SIG-M5 treated with dmso at 0.1 percent for 504 hours (cell line): ENCODE measurements at regions not wholly inside any gene's neighbourhood (a gene's known extent, or its start where the extent isn't known, plus 50 kb on each side); places are given as distances from the start of the nearest gene placed in this dataset.
"Not testable (repeated sequence)": the region's sequence is repeated elsewhere in the genome, so short reads cannot be mapped to it uniquely, and the experiment has no call there.

Source experiments
- DNase-seq: peaks from one replicate; lab custom pipeline; 2025; ENCODE audit not compliant: unreplicated experiment; lab: John Stamatoyannopoulos, UW

GRCh38 chr17:27365329-27365945, 71.5 kb downstream of the WSB1 start:
- DNase-seq: not testable (repeated sequence)

- DNase-seq: no peak
Measured at GRCh38 chr17:27366437-27366836, 72.5 kb downstream of the WSB1 start.

GRCh38 chr17:27367121-27367981, 73.4 kb downstream of the WSB1 start:
- DNase-seq: no peak

GRCh38 chr17:27368151-27368795, 74.4 kb downstream of the WSB1 start:
- DNase-seq: no peak

DNA sequence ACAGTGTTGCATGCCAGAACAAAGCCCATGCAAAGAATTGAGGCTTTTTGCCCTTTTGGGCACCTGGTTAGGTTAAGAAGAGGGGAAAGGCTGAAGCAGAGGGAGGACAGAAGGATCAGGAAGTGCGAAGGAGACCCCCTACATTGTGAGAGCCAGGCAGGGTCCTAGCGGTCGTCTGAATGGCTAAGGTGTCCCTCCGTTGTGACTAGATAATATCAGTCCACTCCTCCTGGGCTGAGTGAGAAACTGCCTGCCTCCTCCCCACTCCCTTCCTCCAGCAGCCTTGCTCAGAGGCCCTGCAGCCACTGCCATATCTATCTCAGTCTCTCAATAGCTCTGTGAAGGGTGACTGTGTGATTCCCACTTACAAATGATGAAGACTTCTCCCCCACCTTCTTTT, 75.1 kb downstream of the WSB1 start:
- no peak for DNase-seq

- DNase-seq: no peak
Measured at GRCh38 chr17:27370776-27371175, 76.9 kb downstream of the WSB1 start.

DNA sequence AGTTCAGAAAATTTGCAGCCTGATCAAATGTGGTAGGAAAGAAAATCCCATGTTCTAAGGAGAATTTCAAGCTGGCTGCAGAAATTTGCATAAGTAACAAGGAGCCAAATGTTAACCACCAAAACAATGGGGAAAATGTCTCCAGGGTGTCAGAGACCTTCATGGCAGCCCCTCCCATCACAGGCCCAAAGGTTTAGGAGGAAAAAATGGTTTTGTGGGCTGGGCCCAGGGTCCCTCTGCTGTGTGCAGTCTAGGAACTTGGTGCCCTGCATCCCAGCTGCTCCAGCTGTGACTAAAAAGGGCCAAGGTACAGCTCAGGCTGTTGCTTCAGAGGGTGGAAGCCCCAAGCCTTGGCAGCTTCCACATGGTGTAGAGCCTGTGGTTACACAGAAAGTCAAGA, 79.8 kb downstream of the WSB1 start:
- not testable (repeated sequence) for DNase-seq

DNA sequence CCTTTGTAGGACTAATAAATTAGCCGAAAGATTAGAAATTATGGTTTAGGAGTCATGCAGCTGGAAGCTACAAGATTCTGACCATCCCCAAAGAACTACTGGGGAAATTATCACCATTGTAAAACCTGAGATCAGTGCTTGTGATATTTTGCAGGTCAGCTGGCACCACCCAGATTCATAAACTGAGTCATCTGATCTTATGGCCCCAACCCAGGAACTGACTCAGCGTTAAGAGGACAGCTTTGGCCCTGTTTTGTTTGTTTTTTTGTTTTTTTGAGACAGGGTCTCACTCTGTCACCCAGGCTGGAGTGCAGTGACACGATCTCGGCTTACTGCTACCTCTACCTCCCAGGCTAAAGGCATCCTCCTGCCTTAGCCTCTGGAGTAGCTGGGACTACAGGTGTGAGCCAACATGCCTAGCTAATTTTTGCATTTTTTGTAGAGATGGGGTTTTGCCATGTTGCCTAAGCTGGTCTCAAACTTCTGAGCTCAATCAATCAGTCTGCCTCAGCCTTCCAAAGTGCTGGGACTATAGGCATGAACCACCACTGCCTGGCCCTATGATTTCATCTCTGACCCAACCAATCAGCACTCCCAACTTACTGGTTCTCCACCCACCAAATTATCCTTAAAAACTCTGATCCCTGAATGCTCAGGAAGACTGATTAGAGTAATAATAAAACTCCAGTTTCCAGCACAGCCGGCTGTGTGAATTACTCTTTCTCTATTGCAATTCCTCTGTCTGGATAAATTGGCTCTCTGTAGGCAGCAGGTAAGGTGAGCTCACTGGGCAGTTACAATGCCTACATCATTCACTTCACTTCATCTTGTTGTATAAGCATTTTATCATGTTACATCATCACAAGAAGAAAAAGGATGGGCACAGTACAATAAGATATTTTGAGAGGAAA, 79.4 kb upstream of the KSR1 start:
- no peak for DNase-seq

DNA sequence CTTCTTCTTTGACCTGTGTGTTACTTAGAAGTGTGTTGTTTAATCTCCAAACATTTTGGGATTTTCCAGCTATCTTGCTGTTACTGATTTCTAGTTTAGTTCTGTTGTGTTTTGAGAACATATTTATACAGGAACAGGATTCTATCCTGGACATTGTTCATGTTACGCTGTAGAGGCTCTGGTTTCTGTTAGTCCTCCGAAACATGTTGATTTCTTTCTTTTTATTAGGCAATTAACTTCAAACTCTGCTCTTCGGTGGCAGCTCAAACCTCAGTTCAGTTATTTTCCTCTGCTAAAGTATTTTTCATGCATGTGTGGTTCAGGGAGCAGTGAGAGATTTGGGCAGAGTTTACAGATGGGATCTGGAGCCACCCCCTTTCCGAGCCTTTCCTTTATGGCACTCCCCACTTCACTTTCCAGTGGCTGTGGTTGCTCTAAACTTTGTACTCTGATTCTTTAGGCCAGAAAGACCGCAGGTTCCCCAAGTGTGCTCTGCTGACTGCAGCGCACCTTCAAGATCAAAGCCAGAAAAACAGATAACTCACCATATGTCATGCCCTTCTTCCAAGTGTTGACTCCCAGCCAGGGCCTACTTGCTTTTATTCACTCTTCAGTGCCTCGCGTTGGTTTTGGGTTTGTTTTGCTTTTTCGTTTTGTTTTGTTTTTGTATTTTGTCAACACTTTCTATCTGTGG, 77.6 kb upstream of the KSR1 start:
- no peak for DNase-seq

GRCh38 chr17:27379888-27380533, 76.2 kb upstream of the KSR1 start:
- no peak for DNase-seq

GRCh38 chr17:27380551-27380950, 75.7 kb upstream of the KSR1 start:
- no peak for DNase-seq

GRCh38 chr17:27381007-27381501, 75.2 kb upstream of the KSR1 start:
- peak; percentile 6 for DNase-seq

- DNase-seq: no peak
Measured at GRCh38 chr17:27382025-27382424, 74.2 kb upstream of the KSR1 start.

DNA sequence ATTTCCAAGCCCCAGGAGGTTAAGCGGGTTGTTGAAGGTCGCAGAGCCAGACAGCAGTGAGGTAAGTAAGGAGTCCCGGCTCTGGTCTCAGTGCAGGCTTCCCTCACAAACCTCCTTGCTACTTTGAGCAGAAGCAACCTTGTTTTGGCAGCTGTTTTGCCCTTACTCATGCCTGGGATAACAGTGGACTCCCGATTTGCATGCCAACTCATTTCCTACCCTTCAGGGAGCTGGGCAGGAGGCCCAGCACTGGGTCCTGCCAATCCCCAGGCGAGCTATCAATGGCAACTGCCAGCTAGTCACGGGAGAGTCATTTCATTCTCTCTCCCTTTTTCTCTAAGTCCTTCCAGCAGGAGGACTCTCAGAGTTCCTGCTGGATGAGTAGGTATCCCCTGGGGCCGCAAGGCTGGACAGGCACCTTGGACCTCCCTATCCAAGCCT, 72.0 kb upstream of the KSR1 start:
- no peak for DNase-seq

DNA sequence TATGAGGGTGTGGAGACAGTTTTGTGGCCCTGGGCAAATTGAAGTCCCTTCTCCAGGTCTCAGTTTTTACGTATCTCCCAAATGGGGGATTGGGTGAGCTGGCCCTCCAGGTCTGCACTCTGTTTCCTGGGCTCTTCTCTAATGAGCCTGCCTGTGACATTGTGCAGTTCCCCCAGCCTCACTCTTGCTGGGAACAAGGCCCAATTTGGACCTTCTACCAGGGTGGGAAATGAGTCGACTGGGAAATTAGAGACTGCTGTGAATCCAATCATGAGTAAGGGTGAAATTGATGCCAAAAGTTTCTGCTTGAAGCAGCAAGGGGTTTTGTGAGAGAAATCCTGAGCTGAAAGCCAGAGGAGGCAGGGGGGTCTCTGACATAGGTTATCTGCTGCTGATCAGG, 71.5 kb upstream of the KSR1 start:
- DNase-seq: no peak

DNA sequence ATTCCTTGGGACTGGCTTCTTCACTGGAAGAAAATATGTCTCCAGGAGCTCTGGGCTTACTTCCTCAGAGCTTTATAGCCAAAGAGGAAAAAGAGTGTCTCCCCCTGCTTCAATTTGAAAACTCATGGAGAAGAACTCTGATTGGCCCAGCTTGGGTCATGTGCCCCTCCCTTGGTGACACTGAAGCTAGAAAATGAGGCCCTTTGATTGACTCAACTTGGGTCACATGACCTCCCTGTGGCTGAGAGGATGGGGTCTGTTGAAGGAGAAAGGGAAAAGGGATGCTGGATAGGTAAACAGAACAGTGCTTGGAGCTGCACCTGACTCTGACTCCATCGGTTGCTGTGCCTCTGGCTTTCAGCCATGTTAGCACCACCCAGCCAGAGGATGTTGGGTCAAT, 70.6 kb upstream of the KSR1 start:
- no peak for DNase-seq

- DNase-seq: no peak
Measured at GRCh38 chr17:27386206-27387075, 69.8 kb upstream of the KSR1 start.

GRCh38 chr17:27389542-27390140, 66.6 kb upstream of the KSR1 start:
- no peak for DNase-seq
